PC-3 (cell line): ENCODE measurements at regions not wholly inside any gene's neighbourhood (a gene's known extent, or its start where the extent isn't known, plus 50 kb on each side); places are given as distances from the start of the nearest gene placed in this dataset.

Experiments used
- ATAC-seq: fragments of 200-7000 bp; cut with Tn5 transposase; 2 replicates; pipeline ENCODE4 v1.9.1; 2020; ENCODE audit warnings: mild to moderate bottlenecking, moderate library complexity
- BruUV-seq: library from RNA; stranded (reverse); fragments of 400-500 nt; replicated peaks from 2 replicates; lab custom pipeline; 2021; lab: Mats Ljungman, UMichigan
- CTCF ChIA-PET: fragments of 300-600 bp; sonication (Branson Sonifier 250); formaldehyde crosslinking; loops from one replicate; lab custom pipeline; 2022; ENCODE audit warnings: antibody characterized with exemption; lab: Charles Lee
- POLR2A ChIA-PET: fragments of 300-600 bp; sonication (Branson Sonifier 250); formaldehyde crosslinking; loops from one replicate; lab custom pipeline; 2022; ENCODE audit warnings: antibody characterized with exemption; ENCODE audit not compliant: unreplicated experiment; lab: Charles Lee
- DNase-seq: peaks from one replicate; pipeline ENCODE4 v3.0.0-alpha.2; 2015
- H2AFZ ChIP-seq: fragments of 300-600 bp; sonication (generic); 2 replicates; pipeline ENCODE4 v1.6.0; 2016; ENCODE audit warnings: antibody characterized with exemption, low read length
- H3F3A ChIP-seq: fragments of 300-600 bp; sonication (generic); one replicate; pipeline ENCODE4 v1.6.0; 2017; ENCODE audit warnings: antibody characterized with exemption, low read length, control low read depth, mild to moderate bottlenecking; ENCODE audit not compliant: unreplicated experiment
- H3K27ac ChIP-seq: fragments of 300-600 bp; sonication (generic); 2 replicates; pipeline ENCODE4 v1.5.1; 2016; ENCODE audit warnings: mild to moderate bottlenecking, low read length
- H3K27me3 ChIP-seq: fragments of 300-600 bp; sonication (generic); 2 replicates; pipeline ENCODE4 v1.6.1; 2016; ENCODE audit warnings: low read length, mixed read lengths
- H3K36me3 ChIP-seq: fragments of 300-600 bp; sonication (generic); 2 replicates; pipeline ENCODE4 v1.6.1; 2016; ENCODE audit warnings: low read depth, mixed run types, low read length, mixed read lengths
- H3K4me1 ChIP-seq: fragments of 300-600 bp; sonication (generic); 2 replicates; pipeline ENCODE4 v1.5.1; 2016; ENCODE audit warnings: low read length; ENCODE audit not compliant: insufficient read depth
- H3K4me2 ChIP-seq: fragments of 300-600 bp; sonication (generic); 2 replicates; pipeline ENCODE4 v1.6.0; 2016; ENCODE audit warnings: low read length
- H3K4me3 ChIP-seq: fragments of 300-600 bp; sonication (generic); 2 replicates; pipeline ENCODE4 v1.5.1; 2016; ENCODE audit warnings: mild to moderate bottlenecking, low read length, mixed read lengths
- H3K79me2 ChIP-seq: fragments of 300-600 bp; sonication (generic); 2 replicates; pipeline ENCODE4 v1.6.1; 2017; ENCODE audit warnings: low read length, mixed read lengths
- H3K9ac ChIP-seq: fragments of 300-600 bp; sonication (generic); 2 replicates; pipeline ENCODE4 v1.6.0; 2016; ENCODE audit warnings: mild to moderate bottlenecking, low read length
- H3K9me2 ChIP-seq: fragments of 300-600 bp; sonication (generic); replicated peaks from 2 replicates; pipeline ENCODE4 v1.6.1; 2016; ENCODE audit warnings: mixed run types, low read length, mixed read lengths
- H3K9me3 ChIP-seq: fragments of 300-600 bp; sonication (generic); 2 replicates; pipeline ENCODE4 v1.6.1; 2016; ENCODE audit warnings: low read length, mixed read lengths
- H4K20me1 ChIP-seq: fragments of 300-600 bp; sonication (generic); 2 replicates; pipeline ENCODE4 v1.6.1; 2016; ENCODE audit warnings: low read length, mixed read lengths
- EZH2 ChIP-seq: fragments of 300-600 bp; sonication (generic); IDR thresholded peaks from one replicate; pipeline ENCODE4 v1.6.1; 2017; ENCODE audit warnings: antibody characterized with exemption, mild to moderate bottlenecking, low read length; ENCODE audit not compliant: unreplicated experiment
- EZH2phosphoT487 ChIP-seq: fragments of 300-600 bp; sonication (generic); IDR thresholded peaks from 2 replicates; pipeline ENCODE4 v1.6.1; 2018; ENCODE audit warnings: mild to moderate bottlenecking, antibody characterized with exemption, low read length, borderline replicate concordance
- intact Hi-C: fragments of 100-400 bp; cut with micrococcal nuclease; formaldehyde crosslinking; loops from 2 replicates; pipeline ENCODE4 v1.9.0; 2023
- TF ChIP-seq, protein P1 (sequence below): fragments of 300-600 bp; sonication (generic); conservative IDR thresholded peaks from 2 replicates; pipeline ENCODE4 v1.5.1; 2017; ENCODE audit warnings: antibody characterized with exemption, low read depth, mild to moderate bottlenecking, low read length

DNA sequence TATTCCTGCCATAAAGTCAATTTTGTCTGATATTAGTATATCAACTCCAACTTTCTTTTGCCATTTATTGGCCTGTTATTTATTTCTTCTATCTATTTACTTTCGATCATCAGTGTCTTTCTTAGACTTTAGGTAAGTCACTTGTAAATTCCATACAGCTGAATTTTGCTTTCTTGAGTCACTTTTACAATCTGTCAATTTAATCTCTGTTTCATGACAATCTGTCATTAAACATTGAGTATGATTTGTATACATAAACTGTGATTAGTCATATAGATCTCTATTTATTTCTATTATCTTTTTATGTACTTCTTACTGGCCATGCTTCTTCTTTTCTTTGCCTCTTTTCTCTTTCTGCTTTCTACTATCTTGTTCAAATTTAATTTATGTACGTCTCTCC, 160.1 kb downstream of the TMA16 start:
- H3K79me2 ChIP-seq: no peaks in the 10 kb centered on the region
- H3K4me3 ChIP-seq: no peak overlapping the region
- no peaks in the 10 kb centered on the region for H3F3A ChIP-seq
- peak; percentile 63 for ATAC-seq
- no TSS peak for BruUV-seq
- intact Hi-C loops: no loop called here
- H3K4me1 ChIP-seq: peaks cover 26% of the 10 kb centered on the region
- H3K36me3 ChIP-seq: no peaks in the 10 kb centered on the region
- no peak overlapping the region for H3K27ac ChIP-seq
- peak; percentile 68 for DNase-seq
- ChIA-PET POLR2A (no interaction called here), CTCF (no interaction called here)
- no peak overlapping the region for H3K9ac ChIP-seq
- 0 out of 2 replicates have a peak overlapping the region, but pooled peaks have one; percentile 28 for H3K4me2 ChIP-seq
- no peaks in the 10 kb centered on the region for H3K9me2 ChIP-seq
- no peak overlapping the region for H2AFZ ChIP-seq
- TF ChIP-seq EZH2 (no peak), EZH2phosphoT487 (no peak)
- TF ChIP-seq, protein P1, sequence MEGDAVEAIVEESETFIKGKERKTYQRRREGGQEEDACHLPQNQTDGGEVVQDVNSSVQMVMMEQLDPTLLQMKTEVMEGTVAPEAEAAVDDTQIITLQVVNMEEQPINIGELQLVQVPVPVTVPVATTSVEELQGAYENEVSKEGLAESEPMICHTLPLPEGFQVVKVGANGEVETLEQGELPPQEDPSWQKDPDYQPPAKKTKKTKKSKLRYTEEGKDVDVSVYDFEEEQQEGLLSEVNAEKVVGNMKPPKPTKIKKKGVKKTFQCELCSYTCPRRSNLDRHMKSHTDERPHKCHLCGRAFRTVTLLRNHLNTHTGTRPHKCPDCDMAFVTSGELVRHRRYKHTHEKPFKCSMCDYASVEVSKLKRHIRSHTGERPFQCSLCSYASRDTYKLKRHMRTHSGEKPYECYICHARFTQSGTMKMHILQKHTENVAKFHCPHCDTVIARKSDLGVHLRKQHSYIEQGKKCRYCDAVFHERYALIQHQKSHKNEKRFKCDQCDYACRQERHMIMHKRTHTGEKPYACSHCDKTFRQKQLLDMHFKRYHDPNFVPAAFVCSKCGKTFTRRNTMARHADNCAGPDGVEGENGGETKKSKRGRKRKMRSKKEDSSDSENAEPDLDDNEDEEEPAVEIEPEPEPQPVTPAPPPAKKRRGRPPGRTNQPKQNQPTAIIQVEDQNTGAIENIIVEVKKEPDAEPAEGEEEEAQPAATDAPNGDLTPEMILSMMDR: no peak
- no peaks in the 10 kb centered on the region for H3K9me3 ChIP-seq
- H3K27me3 ChIP-seq: no peaks in the 10 kb centered on the region
- H4K20me1 ChIP-seq: no peaks in the 10 kb centered on the region

DNA sequence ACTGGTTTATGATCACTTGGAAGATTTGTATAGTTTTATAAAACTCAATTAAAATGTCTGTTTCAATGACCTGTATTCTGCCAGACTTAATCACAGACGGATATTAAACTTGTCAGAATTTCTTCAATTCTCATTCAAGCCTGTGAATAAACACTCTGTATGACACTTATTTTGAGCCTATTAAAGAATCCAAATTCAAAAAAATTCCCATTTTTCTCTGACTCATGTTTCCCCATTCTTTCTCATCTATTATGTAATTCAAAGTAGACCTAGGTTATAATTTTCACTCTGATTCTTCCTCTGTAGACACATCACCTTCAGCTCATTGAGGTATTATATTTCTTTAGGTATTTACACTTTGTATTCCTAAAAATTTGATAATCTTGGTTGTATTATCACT, 166.1 kb downstream of the TMA16 start:
- no peak overlapping the region for H2AFZ ChIP-seq
- POLR2A ChIA-PET: no interaction called here
- CTCF ChIA-PET: no interaction called here
- no peak overlapping the region for H3K4me2 ChIP-seq
- no peaks in the 10 kb centered on the region for H3K9me3 ChIP-seq
- no peak for TF ChIP-seq EZH2phosphoT487
- no peak for TF ChIP-seq EZH2
- TF ChIP-seq, protein P1: no peak
- H3K27ac ChIP-seq: no peak overlapping the region
- H3K9me2 ChIP-seq: no peaks in the 10 kb centered on the region
- no peaks in the 10 kb centered on the region for H4K20me1 ChIP-seq
- H3K4me3 ChIP-seq: no peak overlapping the region
- H3K36me3 ChIP-seq: no peaks in the 10 kb centered on the region
- BruUV-seq: no TSS peak
- no peaks in the 10 kb centered on the region for H3K79me2 ChIP-seq
- DNase-seq (no peak), ATAC-seq (no peak)
- no peak overlapping the region for H3K9ac ChIP-seq
- no peaks in the 10 kb centered on the region for H3F3A ChIP-seq
- H3K27me3 ChIP-seq: no peaks in the 10 kb centered on the region
- H3K4me1 ChIP-seq: no peaks in the 10 kb centered on the region
- intact Hi-C loops: no loop called here

DNA sequence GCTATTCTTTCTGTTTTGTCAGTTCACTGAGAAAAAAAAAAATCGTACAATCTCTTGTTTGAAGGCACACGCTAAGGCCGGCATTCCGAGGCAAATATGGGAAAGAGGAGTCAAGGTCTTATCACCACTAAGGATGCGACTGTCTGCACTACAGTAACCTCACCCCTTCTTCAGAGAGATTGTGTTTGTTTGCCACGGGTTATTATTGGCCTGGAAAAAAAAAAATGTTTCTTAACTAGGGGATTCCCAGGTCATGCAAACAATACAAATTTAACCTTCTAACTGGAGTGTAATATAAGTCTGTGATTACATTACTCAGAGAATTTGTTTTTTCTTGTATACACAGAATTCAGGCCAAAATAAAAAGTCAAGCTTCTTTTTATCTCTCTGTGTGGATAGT, 168.3 kb downstream of the TMA16 start:
- ATAC-seq (no peak), DNase-seq (no peak)
- Histone ChIP-seq H3K9me2 (no peaks in the 10 kb centered on the region), H2AFZ (no peak overlapping the region), H3K79me2 (no peaks in the 10 kb centered on the region), H3K36me3 (no peaks in the 10 kb centered on the region), H3K4me1 (no peaks in the 10 kb centered on the region), H3K9me3 (no peaks in the 10 kb centered on the region), H3F3A (no peaks in the 10 kb centered on the region), H3K27me3 (no peaks in the 10 kb centered on the region), H3K4me2 (no peak overlapping the region), H3K9ac (no peak overlapping the region), H4K20me1 (no peaks in the 10 kb centered on the region), H3K4me3 (no peak overlapping the region), H3K27ac (no peak overlapping the region)
- ChIA-PET POLR2A (no interaction called here), CTCF (no interaction called here)
- intact Hi-C loops: no loop called here
- TF ChIP-seq, protein P1: no peak
- TF ChIP-seq EZH2: no peak
- TF ChIP-seq EZH2phosphoT487: no peak
- no TSS peak for BruUV-seq
